OCI-M1 (cell line): ENCODE measurements at regions not wholly inside any gene's neighbourhood (a gene's known extent, or its start where the extent isn't known, plus 50 kb on each side); places are given as distances from the start of the nearest gene placed in this dataset.
A peak's percentile ranks its signal among the peaks of the same experiment; 100 is the strongest.

Experiments
- DNase-seq: peaks from one replicate; lab custom pipeline; 2025; lab: John Stamatoyannopoulos, UW

DNA sequence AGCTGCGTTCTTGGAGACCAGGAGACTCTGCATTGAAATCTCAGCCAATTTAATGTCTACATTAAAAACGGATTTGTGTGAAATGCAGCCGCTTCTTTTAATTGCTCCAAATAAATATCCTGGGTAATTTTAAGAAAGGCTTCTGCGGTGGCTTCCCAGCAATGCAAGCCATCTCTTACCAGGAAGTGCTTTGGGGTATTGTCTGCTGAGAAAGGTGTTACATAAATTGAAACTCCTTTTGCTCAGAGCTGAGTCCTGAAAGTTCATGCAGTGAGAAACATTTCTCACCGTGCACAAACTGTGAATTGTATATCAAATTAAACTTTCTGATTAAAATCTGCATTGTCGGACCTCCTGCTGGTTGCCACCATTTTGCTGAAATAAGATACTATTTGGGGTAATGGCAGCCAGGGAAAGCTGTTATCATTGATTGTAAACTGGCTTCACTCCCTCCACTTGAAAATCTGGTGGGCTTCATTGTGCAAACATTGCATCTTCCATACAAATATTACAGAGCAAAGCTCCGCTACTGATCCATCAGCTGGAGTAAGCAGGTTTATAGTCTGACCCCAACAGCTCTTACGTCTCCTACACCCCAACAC is 59.5 kb downstream of the ZIC5 start:
- DNase-seq = no peak

DNA sequence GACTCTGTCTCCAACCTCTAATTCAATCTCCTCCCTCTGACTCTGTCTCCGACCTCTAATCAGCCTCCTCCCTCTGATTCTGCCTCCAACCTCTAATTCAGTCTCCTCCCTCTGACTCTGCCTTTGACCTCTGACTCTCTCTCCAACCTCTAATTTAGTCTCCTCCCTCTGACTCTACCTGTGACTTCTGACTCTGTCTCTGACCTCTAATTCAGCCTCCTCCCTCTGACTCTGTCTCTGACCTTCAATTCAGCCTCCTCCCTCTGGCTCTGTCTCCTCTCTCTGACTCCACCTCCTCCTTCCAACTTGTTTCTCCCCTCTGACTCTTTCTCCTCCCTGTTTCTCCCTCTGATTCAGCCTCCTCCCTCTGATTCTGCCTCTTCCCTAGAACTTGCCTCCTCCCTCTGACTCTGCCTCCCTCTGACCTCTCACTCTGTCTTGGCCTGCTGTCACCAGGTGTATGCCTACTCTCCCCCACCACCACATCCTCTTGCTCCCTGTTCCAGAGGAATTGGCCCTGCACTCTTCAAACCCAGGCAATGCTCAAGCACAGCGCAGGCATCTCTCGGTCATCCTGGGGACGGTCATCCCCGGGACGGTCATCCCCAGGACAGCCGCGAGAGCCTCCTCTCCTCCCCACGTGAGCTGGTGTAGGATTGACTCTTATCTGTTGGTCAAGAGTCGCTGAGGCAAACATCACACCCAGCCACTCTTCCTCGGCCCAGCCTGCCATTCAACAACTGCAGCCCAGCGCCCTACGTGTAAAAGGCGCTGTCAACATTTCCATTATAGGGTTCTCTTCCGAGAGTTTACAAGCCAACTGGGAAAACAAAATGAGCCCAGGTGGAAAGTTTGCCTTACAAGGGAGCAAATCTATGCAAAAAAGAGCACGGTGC is 60.2 kb downstream of the ZIC5 start:
- DNase-seq = no peak

GRCh38 chr13:99909836-99910619 is 61.5 kb downstream of the ZIC5 start:
- peak; percentile 28 for DNase-seq

- no peak for DNase-seq
Observed at GRCh38 chr13:99909097-99909835, 62.3 kb downstream of the ZIC5 start.

- DNase-seq = peak; percentile 13
Observed at GRCh38 chr13:99908140-99908803, 63.3 kb downstream of the ZIC5 start.

DNA sequence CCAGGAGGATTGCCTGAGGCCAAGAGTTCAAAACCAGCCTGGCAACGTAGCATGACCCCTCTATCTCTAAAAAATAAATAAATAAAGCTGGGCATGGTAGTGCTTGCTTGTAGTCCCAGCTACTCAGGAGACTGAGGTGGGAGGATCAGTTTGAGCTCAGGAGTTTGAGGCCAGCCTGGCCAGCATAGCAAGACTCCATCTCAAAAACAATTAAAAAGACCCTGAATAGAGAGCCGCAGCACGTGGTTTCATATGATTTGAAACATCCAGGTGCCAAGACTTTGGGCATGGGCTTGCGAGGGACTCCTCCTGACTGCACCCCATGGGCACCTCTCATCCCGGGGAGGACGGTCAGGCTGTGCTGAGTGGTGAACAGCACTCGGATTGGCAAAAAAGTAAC is 63.9 kb downstream of the ZIC5 start:
- no peak for DNase-seq

- DNase-seq = no peak
Observed at GRCh38 chr13:99907038-99907437, 64.5 kb downstream of the ZIC5 start.

DNA sequence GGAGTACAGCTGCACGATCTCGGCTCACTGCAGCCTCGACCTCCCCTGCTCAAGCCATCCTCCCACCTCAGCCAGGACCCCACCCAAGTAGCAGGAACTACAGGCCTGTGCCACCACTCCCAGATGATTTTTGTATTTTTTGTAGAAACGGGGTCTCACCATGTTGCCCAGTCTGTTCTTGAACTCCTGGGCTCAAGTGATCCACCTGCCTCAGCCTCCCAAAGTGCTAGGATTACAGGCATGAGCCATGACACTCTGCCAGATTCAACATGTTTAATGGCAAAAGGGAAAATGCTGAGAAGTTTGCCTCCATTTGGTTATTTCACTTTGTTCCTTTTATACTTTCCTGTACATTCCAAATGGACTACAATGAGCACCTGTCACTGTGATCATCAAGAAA is 65.8 kb downstream of the ZIC5 start:
- DNase-seq = no peak

DNA sequence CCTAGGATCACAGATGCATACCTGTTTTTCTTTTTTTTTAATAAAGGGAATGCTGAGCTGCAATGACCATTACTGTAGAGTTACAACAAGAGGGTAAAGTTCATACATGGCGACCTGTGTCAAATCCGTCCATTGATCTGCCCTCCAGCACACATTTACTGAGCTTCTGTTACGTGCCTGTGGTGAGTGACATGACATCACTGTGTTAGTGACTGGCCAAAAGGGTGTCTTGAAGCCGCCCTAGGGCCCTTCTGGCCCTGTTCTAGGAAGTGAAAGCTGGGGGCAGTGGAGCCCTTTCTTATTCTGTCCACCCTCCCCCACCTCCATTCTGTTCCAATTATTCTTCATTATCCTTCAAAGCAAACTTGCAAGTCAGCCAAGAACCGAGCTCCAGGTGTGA is 66.3 kb downstream of the ZIC5 start:
- DNase-seq = no peak

DNA sequence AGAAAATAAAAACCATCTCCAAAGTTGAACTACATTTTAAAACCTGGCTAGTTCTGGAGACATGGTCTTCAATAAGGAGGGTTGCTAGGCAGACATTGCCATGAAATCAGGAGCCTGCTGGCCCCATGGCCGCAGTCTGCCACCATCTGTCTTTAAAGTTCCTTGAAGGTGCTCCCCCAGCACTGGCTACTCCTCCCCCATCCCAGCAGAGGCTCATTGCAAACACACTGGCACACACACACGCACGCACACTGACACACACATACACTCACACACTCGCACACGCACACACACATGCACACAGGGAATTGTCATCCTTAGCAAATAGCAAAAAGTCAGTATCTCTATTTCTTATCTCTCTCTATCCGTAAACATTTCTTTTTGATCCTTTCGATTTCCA is 68.4 kb downstream of the ZIC5 start:
- DNase-seq = no peak

- no peak for DNase-seq
Observed at GRCh38 chr13:99902657-99903056, 68.9 kb downstream of the ZIC5 start.

DNA sequence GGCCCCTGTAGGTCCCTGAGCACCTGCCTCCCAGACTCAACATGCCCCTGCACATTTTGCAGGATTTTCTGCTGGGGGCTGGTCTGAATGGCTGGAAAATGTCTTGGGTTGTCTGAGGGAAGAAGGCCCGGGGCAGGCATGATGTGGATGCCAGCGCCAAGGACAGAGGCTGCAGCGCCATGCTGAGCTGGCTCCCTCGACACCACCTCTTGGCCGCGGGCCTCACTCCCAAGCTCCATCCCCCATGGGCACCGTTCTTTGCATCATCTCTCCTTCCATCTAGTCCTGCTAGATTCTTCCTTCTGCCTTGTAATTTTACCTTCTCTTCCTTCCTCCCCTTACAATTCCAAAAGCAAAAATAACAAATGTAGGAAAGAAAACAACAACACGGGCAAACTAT is 70.6 kb downstream of the ZIC5 start:
- DNase-seq = no peak

DNA sequence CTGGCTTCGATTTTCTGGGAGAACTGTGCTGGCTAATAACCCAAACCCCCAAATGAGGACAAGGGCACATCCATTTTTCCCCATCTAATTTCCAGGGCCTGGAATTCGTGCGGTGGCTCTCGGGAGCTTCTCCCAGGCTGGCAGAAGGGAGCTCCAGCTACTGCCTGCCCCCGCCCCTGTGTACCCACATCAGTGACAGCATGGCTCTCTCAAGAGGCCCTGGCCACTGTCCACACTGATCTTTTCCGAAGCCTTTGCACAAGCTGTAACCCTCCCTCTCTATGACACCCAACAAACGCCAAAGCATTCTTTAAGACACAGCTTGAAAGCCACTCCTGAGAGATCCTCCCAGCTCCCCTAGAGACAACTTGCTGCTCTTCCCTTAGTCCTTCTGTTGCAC is 73.1 kb downstream of the ZIC5 start:
- no peak for DNase-seq

- DNase-seq = no peak
Observed at GRCh38 chr13:99897076-99897440, 74.5 kb downstream of the ZIC5 start.

DNA sequence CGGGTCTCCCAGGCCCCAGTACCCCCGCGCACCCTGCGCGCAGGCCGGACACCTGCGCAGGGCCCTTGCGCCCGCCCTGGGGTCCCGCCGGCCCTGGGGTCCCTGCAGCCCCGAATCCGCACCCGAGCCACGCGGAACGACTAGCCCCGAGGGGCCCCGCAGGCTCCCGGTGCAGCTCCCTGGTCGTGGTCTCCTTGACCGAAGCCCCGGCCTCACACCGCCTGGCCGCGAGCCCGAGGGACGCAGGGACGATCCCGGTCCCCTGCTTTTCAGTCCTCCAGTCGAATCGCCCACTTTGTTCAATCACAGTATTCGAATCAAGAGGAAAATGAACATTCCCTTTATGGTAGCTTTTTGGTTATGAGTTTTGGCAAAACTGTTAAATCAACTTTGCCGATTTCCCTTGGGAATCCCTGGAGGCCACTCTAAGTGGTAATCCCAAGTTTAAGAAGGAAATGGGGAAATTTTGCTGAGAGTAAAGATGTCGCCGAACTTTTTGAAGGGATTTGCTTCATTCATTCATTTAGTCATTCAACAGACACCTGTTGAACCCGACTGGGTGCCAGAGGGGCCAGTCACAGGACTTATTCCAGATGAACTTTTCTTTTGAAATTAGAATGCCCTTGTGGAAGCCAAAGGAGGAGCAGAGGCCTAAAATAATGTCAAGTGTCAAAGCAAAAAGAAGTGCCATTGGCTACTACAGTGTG is 75.0 kb downstream of the ZIC5 start:
- no peak for DNase-seq

- no peak for DNase-seq
Observed at GRCh38 chr13:99895444-99896368, 75.9 kb downstream of the ZIC5 start.

GRCh38 chr13:99894840-99895443 is 76.6 kb downstream of the ZIC5 start:
- DNase-seq = peak; percentile 7

DNA sequence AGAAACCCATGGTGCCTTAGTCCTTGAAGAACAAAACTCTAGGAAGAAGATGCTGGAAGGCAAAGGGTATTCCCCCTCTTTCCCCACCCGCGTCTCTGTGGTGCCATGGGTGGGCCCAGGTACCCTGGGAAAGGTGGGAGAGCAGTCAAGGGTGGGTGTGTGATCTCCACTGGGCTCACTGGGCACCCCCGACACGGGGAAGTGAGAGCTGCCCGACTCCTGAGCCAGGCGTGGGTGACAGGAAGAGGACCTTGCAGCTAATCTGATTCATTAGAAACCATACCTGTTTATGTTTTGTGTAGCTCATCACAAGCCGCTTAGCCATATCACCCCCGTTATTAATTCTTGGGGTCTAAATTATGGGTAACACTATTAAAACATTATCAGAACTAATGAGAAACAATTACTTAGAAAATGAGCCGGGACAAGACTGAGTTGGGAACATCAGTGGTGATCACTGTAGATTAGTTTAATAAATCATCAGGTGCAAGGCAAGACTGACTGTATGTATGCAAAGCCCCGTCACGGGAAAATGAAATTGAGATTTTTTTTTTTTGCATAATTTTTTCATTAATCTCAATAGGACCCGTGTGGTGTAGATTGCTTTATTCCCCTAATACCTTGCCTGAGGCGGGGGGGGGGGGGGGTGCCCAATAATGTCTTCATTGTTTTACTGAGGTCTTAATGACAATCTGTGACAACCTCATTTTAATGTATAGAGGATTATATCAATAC is 77.3 kb downstream of the ZIC5 start:
- DNase-seq = no peak

GRCh38 chr13:99893567-99893966 is 78.0 kb downstream of the ZIC5 start:
- no peak for DNase-seq
